CD14-positive monocyte (primary cell): ENCODE measurements at regions not wholly inside any gene's neighbourhood (a gene's known extent, or its start where the extent isn't known, plus 50 kb on each side); places are given as distances from the start of the nearest gene placed in this dataset.

Experiments used
- DNase-seq, 3 donors: peaks; one replicate each; pipeline ENCODE4 v3.0.0-alpha.2; 2011 to 2022
- H2AFZ ChIP-seq: 2 replicates; pipeline ENCODE4 v1.6.0; 2012; ENCODE audit warnings: mild to moderate bottlenecking, low read depth, low read length, inconsistent platforms; ENCODE audit not compliant: insufficient read depth, poor library complexity, severe bottlenecking
- H3K27ac ChIP-seq, 2 donors: 1 replicate in 1 of 2; 2 replicates in 1 of 2; pipeline ENCODE4 v1.5.1; 2012 to 2013; ENCODE audit warnings: low read length in 2 of 2, control low read depth in 1 of 2, inconsistent platforms in 1 of 2, low read depth in 1 of 2, mild to moderate bottlenecking in 1 of 2
- H3K27me3 ChIP-seq, 2 donors: one replicate each; pipeline versions ENCODE4 v1.6.0 to v1.6.1; 2011 to 2013; ENCODE audit warnings: low read length in 2 of 2; ENCODE audit not compliant: control insufficient read depth in 2 of 2, insufficient read depth in 2 of 2
- H3K36me3 ChIP-seq, 2 donors: replicated peaks in 1 of 2; 1 replicate in 1 of 2; 2 replicates in 1 of 2; pipeline versions ENCODE4 v1.5.1 to v1.6.1; 2012 to 2013; ENCODE audit warnings: low read length in 2 of 2, control low read depth in 1 of 2, inconsistent platforms in 1 of 2, mild to moderate bottlenecking in 1 of 2; ENCODE audit not compliant: insufficient read depth in 2 of 2, control insufficient read depth in 1 of 2
- H3K4me1 ChIP-seq, 2 donors: 1 replicate in 1 of 2; 2 replicates in 1 of 2; pipeline versions ENCODE4 v1.5.1 to v1.6.1; 2012 to 2013; ENCODE audit warnings: low read length in 2 of 2, control low read depth in 1 of 2, inconsistent platforms in 1 of 2, mild to moderate bottlenecking in 1 of 2, moderate library complexity in 1 of 2; ENCODE audit not compliant: insufficient read depth in 2 of 2, control insufficient read depth in 1 of 2
- H3K4me2 ChIP-seq: replicated peaks from 2 replicates; pipeline ENCODE3; 2012; ENCODE audit warnings: low read length, moderate library complexity, mild to moderate bottlenecking; ENCODE audit not compliant: poor library complexity, severe bottlenecking; ENCODE audit errors: extremely low read depth
- H3K4me3 ChIP-seq, 3 experiments: fragments of 200-600 bp in 1 of 3; sonication (generic) in 1 of 3; replicated peaks in 1 of 3; 1 replicate in 2 of 3; 2 replicates in 1 of 3; pipeline ENCODE4 v1.5.1; 2011 to 2013; ENCODE audit warnings: low read length in 3 of 3, mild to moderate bottlenecking in 3 of 3, control low read depth in 2 of 3, low read depth in 2 of 3, inconsistent platforms in 1 of 3, moderate library complexity in 1 of 3
- H3K79me2 ChIP-seq: 2 replicates; pipeline ENCODE4 v1.6.0; 2012; ENCODE audit warnings: mild to moderate bottlenecking, control low read depth, inconsistent platforms, low read length, moderate library complexity; ENCODE audit not compliant: insufficient read depth
- H3K9ac ChIP-seq: 2 replicates; pipeline ENCODE4 v1.6.0; 2017; ENCODE audit warnings: low read length, mild to moderate bottlenecking; ENCODE audit not compliant: insufficient read depth, poor library complexity, severe bottlenecking
- H3K9me3 ChIP-seq, 2 donors: replicated peaks in 1 of 2; 1 replicate in 1 of 2; 2 replicates in 1 of 2; pipeline versions ENCODE4 v1.5.1 to v1.6.1; 2012 to 2013; ENCODE audit warnings: low read length in 2 of 2, control low read depth in 1 of 2; ENCODE audit not compliant: control insufficient read depth in 1 of 2, insufficient read depth in 1 of 2
- H4K20me1 ChIP-seq: 2 replicates; pipeline ENCODE4 v1.6.0; 2012; ENCODE audit warnings: mild to moderate bottlenecking, low read length, control low read depth, moderate library complexity; ENCODE audit not compliant: insufficient read depth
- H3K27ac Mint-ChIP-seq, 7 donors: one replicate each; pipeline ENCODE4 v1.8.0; 2020; ENCODE audit warnings: mild to moderate bottlenecking in 7 of 7, mixed read lengths in 7 of 7, moderate library complexity in 6 of 7, inconsistent platforms in 2 of 7
- H3K27me3 Mint-ChIP-seq, 3 donors: one replicate each; pipeline ENCODE4 v1.8.0; 2021 to 2022; ENCODE audit warnings: low read depth in 3 of 3, mild to moderate bottlenecking in 3 of 3, mixed read lengths in 3 of 3, moderate library complexity in 3 of 3, inconsistent platforms in 1 of 3
- H3K36me3 Mint-ChIP-seq, 2 donors: one replicate each; pipeline ENCODE4 v1.8.0; 2020; ENCODE audit warnings: mixed read lengths in 2 of 2, inconsistent platforms in 1 of 2, mild to moderate bottlenecking in 1 of 2
- H3K4me1 Mint-ChIP-seq: one replicate; pipeline ENCODE4 v1.8.0; 2020; ENCODE audit warnings: mild to moderate bottlenecking, mixed read lengths
- H3K4me3 Mint-ChIP-seq, 2 donors: one replicate each; pipeline ENCODE4 v1.8.0; 2020; ENCODE audit warnings: mild to moderate bottlenecking in 2 of 2, mixed read lengths in 2 of 2, moderate library complexity in 1 of 2
- H3K9me3 Mint-ChIP-seq, 7 donors: one replicate each; pipeline ENCODE4 v1.8.0; 2020 to 2022; ENCODE audit warnings: mixed read lengths in 7 of 7, mild to moderate bottlenecking in 6 of 7, moderate library complexity in 6 of 7, inconsistent platforms in 2 of 7
- CTCF ChIP-seq: fragments of 200-600 bp; IDR thresholded peaks from one replicate; pipeline ENCODE4 v1.8.0; 2022; ENCODE audit warnings: antibody characterized with exemption, mild to moderate bottlenecking
- WGBS: methylation state at CpG from one replicate; pipeline ENCODE4 v1.1.5; 2013; ENCODE audit warnings: missing lambda C conversion rate; ENCODE audit not compliant: insufficient coverage; 5-methylcytosine and 5-hydroxymethylcytosine counted together
- intact Hi-C, 2 donors: fragments of 100-400 bp; cut with micrococcal nuclease; formaldehyde crosslinking; loops; one replicate each; pipeline versions ENCODE4 v1.15.0 to v1.15.1; 2023

GRCh38 chr18:39296293-39296888, 1730.8 kb upstream of the CELF4 start:
- no peak overlapping the region for H3K9ac ChIP-seq
- no peak for DNase-seq
- H3K27me3 ChIP-seq, result no peaks in the 10 kb centered on the region
- no peak for TF ChIP-seq CTCF
- no peak overlapping the region for H2AFZ ChIP-seq
- Mint-ChIP-seq H3K4me1 (peaks cover 4% of the 10 kb centered on the region), H3K4me3 (no peak overlapping the region), H3K27ac (no peak overlapping the region), H3K27me3 (no peaks in the 10 kb centered on the region), H3K9me3 (peaks cover 0 to 23% (median 6%) of the 10 kb centered on the region in 7 donors), H3K36me3 (no peaks in the 10 kb centered on the region)
- intact Hi-C loops, result no loop called here
- H4K20me1 ChIP-seq, result no peaks in the 10 kb centered on the region
- WGBS, result 50% methylated on average over 2 of the region's 10 CpGs
- no peaks in the 10 kb centered on the region for H3K36me3 ChIP-seq
- no peaks in the 10 kb centered on the region for H3K4me1 ChIP-seq
- H3K4me2 ChIP-seq, result no peak overlapping the region
- H3K9me3 ChIP-seq, result peaks cover 0 to 2% of the 10 kb centered on the region in 2 donors
- no peak overlapping the region for H3K27ac ChIP-seq
- H3K4me3 ChIP-seq, result no peak overlapping the region
- no peaks in the 10 kb centered on the region for H3K79me2 ChIP-seq

DNA sequence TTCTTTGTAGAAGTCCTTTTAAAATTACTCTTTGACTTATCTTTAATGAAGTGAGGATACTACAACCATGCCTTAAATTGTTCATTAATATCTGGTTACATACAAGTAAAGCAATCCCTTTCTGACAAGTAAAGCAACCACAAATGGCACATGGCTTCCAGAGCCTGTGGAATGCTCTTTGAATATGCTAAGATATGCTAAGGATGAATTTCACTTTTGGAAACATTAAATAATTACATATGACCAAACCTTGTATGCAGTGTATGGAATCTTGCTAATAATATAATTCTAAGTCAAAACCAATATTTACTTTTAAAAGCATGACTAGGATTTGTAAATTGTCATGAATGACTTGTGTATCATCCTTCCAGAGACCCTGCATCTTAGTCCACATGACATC, 1711.2 kb upstream of the CELF4 start:
- no peaks in the 10 kb centered on the region for H3K27me3 Mint-ChIP-seq
- no peak overlapping the region for H3K4me3 Mint-ChIP-seq
- no peak for DNase-seq
- Histone ChIP-seq H3K9ac (no peak overlapping the region), H3K27me3 (no peaks in the 10 kb centered on the region), H3K4me1 (no peaks in the 10 kb centered on the region), H3K4me3 (no peak overlapping the region), H3K27ac (no peak overlapping the region), H2AFZ (no peak overlapping the region), H4K20me1 (no peaks in the 10 kb centered on the region), H3K79me2 (no peaks in the 10 kb centered on the region), H3K9me3 (no peaks in the 10 kb centered on the region), H3K4me2 (no peak overlapping the region), H3K36me3 (no peaks in the 10 kb centered on the region)
- intact Hi-C loops, result no loop called here
- no peak for TF ChIP-seq CTCF
- H3K36me3 Mint-ChIP-seq, result no peaks in the 10 kb centered on the region
- no peaks in the 10 kb centered on the region for H3K4me1 Mint-ChIP-seq
- H3K27ac Mint-ChIP-seq, result no peak overlapping the region
- peaks cover 0 to 6% (median 3%) of the 10 kb centered on the region in 7 donors for H3K9me3 Mint-ChIP-seq
